Hepatocyte (in vitro differentiated cells): ENCODE measurements at regions not wholly inside any gene's neighbourhood (a gene's known extent, or its start where the extent isn't known, plus 50 kb on each side); places are given as distances from the start of the nearest gene placed in this dataset.

Experiments used
- EZH2phosphoT487 ChIP-seq: fragments of 200-600 bp; sonication (generic); IDR thresholded peaks from one replicate; pipeline ENCODE4 v1.6.1; 2018; ENCODE audit warnings: antibody characterized with exemption, mild to moderate bottlenecking, low read depth, moderate library complexity; ENCODE audit not compliant: unreplicated experiment, severe bottlenecking
- TF ChIP-seq, protein P1 (sequence below): fragments of 200-600 bp; sonication (generic); IDR thresholded peaks from 2 replicates; pipeline ENCODE4 v1.5.1; 2016; ENCODE audit warnings: antibody characterized with exemption, mild to moderate bottlenecking; ENCODE audit not compliant: poor library complexity

GRCh38 chr10:111890046-111890445 is 293.5 kb downstream of the GPAM start:
- TF ChIP-seq, protein P1, sequence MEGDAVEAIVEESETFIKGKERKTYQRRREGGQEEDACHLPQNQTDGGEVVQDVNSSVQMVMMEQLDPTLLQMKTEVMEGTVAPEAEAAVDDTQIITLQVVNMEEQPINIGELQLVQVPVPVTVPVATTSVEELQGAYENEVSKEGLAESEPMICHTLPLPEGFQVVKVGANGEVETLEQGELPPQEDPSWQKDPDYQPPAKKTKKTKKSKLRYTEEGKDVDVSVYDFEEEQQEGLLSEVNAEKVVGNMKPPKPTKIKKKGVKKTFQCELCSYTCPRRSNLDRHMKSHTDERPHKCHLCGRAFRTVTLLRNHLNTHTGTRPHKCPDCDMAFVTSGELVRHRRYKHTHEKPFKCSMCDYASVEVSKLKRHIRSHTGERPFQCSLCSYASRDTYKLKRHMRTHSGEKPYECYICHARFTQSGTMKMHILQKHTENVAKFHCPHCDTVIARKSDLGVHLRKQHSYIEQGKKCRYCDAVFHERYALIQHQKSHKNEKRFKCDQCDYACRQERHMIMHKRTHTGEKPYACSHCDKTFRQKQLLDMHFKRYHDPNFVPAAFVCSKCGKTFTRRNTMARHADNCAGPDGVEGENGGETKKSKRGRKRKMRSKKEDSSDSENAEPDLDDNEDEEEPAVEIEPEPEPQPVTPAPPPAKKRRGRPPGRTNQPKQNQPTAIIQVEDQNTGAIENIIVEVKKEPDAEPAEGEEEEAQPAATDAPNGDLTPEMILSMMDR = no peak
- no peak for TF ChIP-seq EZH2phosphoT487
